H54 (cell line): ENCODE measurements at regions not wholly inside any gene's neighbourhood (a gene's known extent, or its start where the extent isn't known, plus 50 kb on each side); places are given as distances from the start of the nearest gene placed in this dataset.

ENCODE experiments used
- DNase-seq: peaks from one replicate; pipeline ENCODE4 v3.0.0; 2011; ENCODE audit warnings: low spot score, mixed read lengths; ENCODE audit not compliant: insufficient read length
- FAIRE-seq: peaks from 3 replicates; lab custom pipeline; 2011; peaks lifted over from hg19 to GRCh38; lab: Jason Lieb, UNC
- POLR2A ChIP-seq: IDR thresholded peaks from 2 replicates; pipeline ENCODE4 v1.6.1; 2011; ENCODE audit warnings: low read depth, mild to moderate bottlenecking, low read length

- no peak for TF ChIP-seq POLR2A
- no peak for DNase-seq
- no peak for FAIRE-seq
These were observed 53.4 kb downstream of the PTCHD4 start for GRCh38 chr6:48057601-48058000.

- TF ChIP-seq POLR2A = no peak
- DNase-seq = no peak
- peak; percentile 68 for FAIRE-seq
These were observed 62.4 kb downstream of the PTCHD4 start for GRCh38 chr6:48048451-48049146.

GRCh38 chr6:48041894-48042293, 69.1 kb downstream of the PTCHD4 start:
- DNase-seq (no peak), FAIRE-seq (no peak)
- no peak for TF ChIP-seq POLR2A

GRCh38 chr6:48037946-48038345, 73.1 kb downstream of the PTCHD4 start:
- TF ChIP-seq POLR2A = no peak
- FAIRE-seq = no peak

GRCh38 chr6:48036316-48036715, 74.7 kb downstream of the PTCHD4 start:
- FAIRE-seq (peak; percentile 70), DNase-seq (no peak)
- TF ChIP-seq POLR2A = no peak

More at GRCh38 chr6:48037946-48038345, 73.1 kb downstream of the PTCHD4 start:
- DNase-seq = no peak

- TF ChIP-seq POLR2A = no peak
- DNase-seq (no peak), FAIRE-seq (peak; percentile 36)
These were observed 78.8 kb downstream of the PTCHD4 start for GRCh38 chr6:48032151-48032550.

- FAIRE-seq = no peak
- DNase-seq = no peak
- no peak for TF ChIP-seq POLR2A
These were observed 79.3 kb downstream of the PTCHD4 start for GRCh38 chr6:48031711-48032110.

- no peak for TF ChIP-seq POLR2A
- DNase-seq = no peak
- no peak for FAIRE-seq
These were observed 83.1 kb downstream of the PTCHD4 start for GRCh38 chr6:48027704-48028435.

- TF ChIP-seq POLR2A = no peak
- FAIRE-seq (no peak), DNase-seq (no peak)
These were observed 86.0 kb downstream of the PTCHD4 start for GRCh38 chr6:48024956-48025355.

GRCh38 chr6:48021904-48022303, 89.1 kb downstream of the PTCHD4 start:
- TF ChIP-seq POLR2A = no peak
- DNase-seq = no peak
- no peak for FAIRE-seq

- FAIRE-seq (no peak), DNase-seq (no peak)
- no peak for TF ChIP-seq POLR2A
These were observed 94.8 kb downstream of the PTCHD4 start for GRCh38 chr6:48016020-48016755.

GRCh38 chr6:47992809-47993208, 118.2 kb downstream of the PTCHD4 start:
- no peak for FAIRE-seq
- no peak for DNase-seq
- no peak for TF ChIP-seq POLR2A

GRCh38 chr6:47983491-47983890, 127.5 kb downstream of the PTCHD4 start:
- FAIRE-seq (no peak), DNase-seq (no peak)
- no peak for TF ChIP-seq POLR2A

- no peak for TF ChIP-seq POLR2A
- FAIRE-seq = no peak
- DNase-seq = no peak
These were observed 133.7 kb downstream of the PTCHD4 start for GRCh38 chr6:47977314-47977713.
